Inferior parietal cortex (tissue), 1 donor: ENCODE measurements at regions not wholly inside any gene's neighbourhood (a gene's known extent, or its start where the extent isn't known, plus 50 kb on each side); places are given as distances from the start of the nearest gene placed in this dataset.
"Not testable (repeated sequence)": the region's sequence is repeated elsewhere in the genome, so short reads cannot be mapped to it uniquely, and the experiment has no call there.

ENCODE experiments used
- DNase-seq: peaks from one replicate; pipeline ENCODE4 v3.0.0-alpha.2; 2016; ENCODE audit errors: extremely low spot score

GRCh38 chr16:88185976-88186888, 196.5 kb upstream of the ZNF469 start:
- not testable (repeated sequence) for DNase-seq

- DNase-seq: not testable (repeated sequence)
Measured at GRCh38 chr16:88186889-88187870, 195.6 kb upstream of the ZNF469 start.

- DNase-seq: not testable (repeated sequence)
Measured at GRCh38 chr16:88188171-88188895, 194.4 kb upstream of the ZNF469 start.

- not testable (repeated sequence) for DNase-seq
Measured at GRCh38 chr16:88190592-88191095, 192.1 kb upstream of the ZNF469 start.

GRCh38 chr16:88191168-88191567, 191.6 kb upstream of the ZNF469 start:
- not testable (repeated sequence) for DNase-seq

GRCh38 chr16:88192601-88193000, 190.2 kb upstream of the ZNF469 start:
- no peak for DNase-seq

GRCh38 chr16:88193706-88194396, 188.9 kb upstream of the ZNF469 start:
- DNase-seq: peak; percentile 47

GRCh38 chr16:88194397-88195268, 188.1 kb upstream of the ZNF469 start:
- DNase-seq: no peak

GRCh38 chr16:88195269-88195705, 187.5 kb upstream of the ZNF469 start:
- no peak for DNase-seq

GRCh38 chr16:88195911-88196465, 186.8 kb upstream of the ZNF469 start:
- no peak for DNase-seq

GRCh38 chr16:88196471-88197400, 186.0 kb upstream of the ZNF469 start:
- no peak for DNase-seq

- no peak for DNase-seq
Measured at GRCh38 chr16:88197481-88198456, 185.0 kb upstream of the ZNF469 start.

- DNase-seq: not testable (repeated sequence)
Measured at GRCh38 chr16:88198457-88199295, 184.1 kb upstream of the ZNF469 start.

GRCh38 chr16:88199296-88200153, 183.2 kb upstream of the ZNF469 start:
- not testable (repeated sequence) for DNase-seq
